Activated CD8-positive, alpha-beta memory T cell treated with anti-CD3 and anti-CD28 coated beads, Interleukin-2, amount 50 U/mL, for 48 hours (primary cell): ENCODE measurements at regions not wholly inside any gene's neighbourhood (a gene's known extent, or its start where the extent isn't known, plus 50 kb on each side); places are given as distances from the start of the nearest gene placed in this dataset.
"Not testable (repeated sequence)": the region's sequence is repeated elsewhere in the genome, so short reads cannot be mapped to it uniquely, and the experiment has no call there.

ENCODE experiments used
- DNase-seq: peaks from one replicate; pipeline ENCODE4 v3.0.0-alpha.2; 2020

GRCh38 chr2:84038866-84039265, 420.2 kb downstream of the SUCLG1 start:
- no peak for DNase-seq

- no peak for DNase-seq
Measured at GRCh38 chr2:84033347-84033974, 425.6 kb downstream of the SUCLG1 start.

GRCh38 chr2:84031312-84032050, 427.6 kb downstream of the SUCLG1 start:
- no peak for DNase-seq

- no peak for DNase-seq
Measured at GRCh38 chr2:84029903-84030575, 429.0 kb downstream of the SUCLG1 start.

- DNase-seq, result no peak
Measured at GRCh38 chr2:84026818-84027217, 432.3 kb downstream of the SUCLG1 start.

GRCh38 chr2:84022810-84023431, 436.2 kb downstream of the SUCLG1 start:
- no peak for DNase-seq

GRCh38 chr2:84017010-84017409, 442.1 kb downstream of the SUCLG1 start:
- DNase-seq, result no peak

GRCh38 chr2:84016183-84016582, 442.9 kb downstream of the SUCLG1 start:
- DNase-seq, result no peak

GRCh38 chr2:83997889-83998288, 461.2 kb downstream of the SUCLG1 start:
- DNase-seq, result no peak

GRCh38 chr2:83994633-83995179, 464.4 kb downstream of the SUCLG1 start:
- DNase-seq, result no peak

GRCh38 chr2:83993873-83994632, 465.0 kb downstream of the SUCLG1 start:
- DNase-seq, result no peak

- no peak for DNase-seq
Measured at GRCh38 chr2:83991992-83992391, 467.1 kb downstream of the SUCLG1 start.

GRCh38 chr2:83990636-83991035, 468.4 kb downstream of the SUCLG1 start:
- no peak for DNase-seq

GRCh38 chr2:83976628-83977027, 482.5 kb downstream of the SUCLG1 start:
- not testable (repeated sequence) for DNase-seq

GRCh38 chr2:83972128-83972527, 487.0 kb downstream of the SUCLG1 start:
- no peak for DNase-seq

- DNase-seq, result no peak
Measured at GRCh38 chr2:83971547-83971946, 487.5 kb downstream of the SUCLG1 start.

GRCh38 chr2:83970217-83970929, 488.7 kb downstream of the SUCLG1 start:
- DNase-seq, result no peak

- no peak for DNase-seq
Measured at GRCh38 chr2:83969085-83969484, 490.0 kb downstream of the SUCLG1 start.

- DNase-seq, result no peak
Measured at GRCh38 chr2:83967854-83968253, 491.2 kb downstream of the SUCLG1 start.

GRCh38 chr2:83966946-83967345, 492.1 kb downstream of the SUCLG1 start:
- not testable (repeated sequence) for DNase-seq

GRCh38 chr2:83961512-83961911, 497.6 kb downstream of the SUCLG1 start:
- DNase-seq, result no peak

- DNase-seq, result no peak
Measured at GRCh38 chr2:83960371-83960770, 498.7 kb downstream of the SUCLG1 start.
